ENCODE measurements at regions not wholly inside any gene's neighbourhood (a gene's known extent, or its start where the extent isn't known, plus 50 kb on each side); places are given as distances from the start of the nearest gene placed in this dataset.

- DNase-seq: no peak
These were observed 93.2 kb upstream of the ACTBL2 start for GRCh38 chr5:57575839-57576238.

- DNase-seq: no peak
These were observed 89.8 kb upstream of the ACTBL2 start for GRCh38 chr5:57572461-57572860.

DNA sequence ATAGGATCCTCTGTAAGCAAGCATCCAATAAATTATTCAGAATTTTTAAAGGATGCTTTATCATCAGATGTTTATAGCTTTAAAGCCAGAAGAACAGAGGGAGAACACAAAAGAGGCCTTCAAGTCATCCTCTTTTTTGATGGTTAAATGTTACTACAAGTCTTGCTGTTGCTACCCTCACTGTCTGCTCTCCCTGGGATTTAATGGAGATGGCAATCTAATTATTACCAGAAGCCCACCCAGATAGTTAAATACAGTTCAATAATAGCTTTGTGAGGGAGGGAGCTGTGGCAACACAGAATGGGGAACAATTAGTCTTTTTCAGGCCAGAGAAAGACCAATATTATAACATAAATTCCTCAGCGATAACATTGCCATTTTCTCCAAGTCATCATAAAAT is 87.0 kb upstream of the ACTBL2 start:
- no peak for DNase-seq

DNA sequence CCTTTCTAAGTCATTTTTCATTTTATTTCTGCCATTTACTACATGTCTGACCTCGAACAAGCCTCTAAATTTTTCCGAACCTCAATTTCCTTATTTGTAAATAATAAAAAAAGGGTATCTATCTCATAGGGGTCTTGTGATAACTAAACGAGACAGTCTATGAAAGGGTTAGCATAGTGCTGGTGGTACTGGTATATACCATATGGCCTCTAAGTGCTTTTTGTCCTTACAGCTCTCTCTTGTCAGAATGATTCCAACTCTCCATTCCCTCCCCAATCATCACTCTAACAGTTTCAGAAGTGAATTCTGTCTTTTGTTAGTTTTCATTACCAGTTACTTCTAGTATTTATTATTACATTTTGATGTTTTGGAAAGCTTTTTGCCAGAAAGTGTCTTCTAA is 85.5 kb upstream of the ACTBL2 start:
- DNase-seq: no peak

DNA sequence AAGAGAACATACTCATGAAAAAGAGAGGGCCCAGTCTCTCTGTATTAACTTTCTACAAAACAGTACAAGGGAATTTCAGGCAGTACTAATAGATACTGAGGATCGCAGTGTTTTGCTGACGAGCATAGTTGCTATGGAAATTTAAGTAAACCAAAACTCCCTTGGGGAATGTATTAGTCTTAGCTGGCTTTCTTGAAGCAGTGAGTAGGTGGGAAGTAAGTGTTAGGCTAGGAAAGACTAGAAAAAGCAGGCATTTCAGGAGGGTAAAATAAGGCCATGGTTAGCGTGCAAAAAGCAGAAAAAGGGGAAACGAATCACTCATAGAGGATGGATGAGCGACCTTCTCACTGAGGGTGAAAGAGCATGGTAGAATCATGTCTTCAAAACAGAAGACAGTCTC is 84.3 kb upstream of the ACTBL2 start:
- peak in 1 of 51 donors; percentile 14 for DNase-seq

- DNase-seq: no peak
These were observed 78.7 kb upstream of the ACTBL2 start for GRCh38 chr5:57561231-57561842.

GRCh38 chr5:57559110-57559635 is 76.6 kb upstream of the ACTBL2 start:
- no peak for DNase-seq

DNA sequence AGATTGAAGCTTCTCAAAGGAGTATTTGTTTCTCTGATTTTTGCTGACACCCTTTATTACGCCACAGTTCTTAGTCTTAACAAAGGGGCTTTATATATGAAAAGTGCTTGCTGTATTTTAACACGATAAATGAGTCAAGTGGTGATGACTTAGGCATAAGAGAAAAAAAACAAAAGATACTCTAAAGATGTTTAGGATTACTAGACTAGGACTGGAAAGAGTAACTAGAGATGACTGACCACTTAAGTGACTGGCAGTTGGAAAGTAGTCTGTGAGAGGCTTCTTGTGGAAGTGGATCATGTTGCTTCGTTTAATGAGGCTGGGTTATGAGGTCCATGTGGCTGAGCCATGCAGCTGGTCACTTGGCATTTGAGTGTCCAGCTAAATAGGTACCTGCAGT is 69.4 kb upstream of the ACTBL2 start:
- DNase-seq: peak in 1 of 51 donors; percentile 12

- no peak for DNase-seq
These were observed 68.6 kb upstream of the ACTBL2 start for GRCh38 chr5:57551251-57551650.

- DNase-seq: no peak
These were observed 67.5 kb upstream of the ACTBL2 start for GRCh38 chr5:57550132-57550531.

DNA sequence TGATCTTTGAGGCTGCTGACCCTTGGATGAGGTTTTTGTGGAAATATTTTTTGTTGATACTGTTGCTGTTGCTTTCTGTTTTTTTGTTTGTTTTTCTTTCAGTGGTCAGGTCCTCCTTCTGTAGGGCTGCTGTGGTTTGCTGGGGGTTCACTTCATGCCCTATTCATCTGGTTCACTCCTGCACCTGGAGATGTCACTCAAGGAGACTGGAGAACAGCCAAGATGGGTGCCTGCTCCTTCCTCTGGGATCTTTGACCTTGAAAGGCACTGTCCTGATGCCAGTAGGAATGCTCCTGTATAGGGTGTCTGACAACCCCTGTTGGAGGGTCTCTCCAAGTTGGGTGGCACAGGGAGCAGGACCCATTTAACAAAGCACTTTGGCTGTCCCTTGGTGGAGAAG is 67.0 kb upstream of the ACTBL2 start:
- DNase-seq: no peak

DNA sequence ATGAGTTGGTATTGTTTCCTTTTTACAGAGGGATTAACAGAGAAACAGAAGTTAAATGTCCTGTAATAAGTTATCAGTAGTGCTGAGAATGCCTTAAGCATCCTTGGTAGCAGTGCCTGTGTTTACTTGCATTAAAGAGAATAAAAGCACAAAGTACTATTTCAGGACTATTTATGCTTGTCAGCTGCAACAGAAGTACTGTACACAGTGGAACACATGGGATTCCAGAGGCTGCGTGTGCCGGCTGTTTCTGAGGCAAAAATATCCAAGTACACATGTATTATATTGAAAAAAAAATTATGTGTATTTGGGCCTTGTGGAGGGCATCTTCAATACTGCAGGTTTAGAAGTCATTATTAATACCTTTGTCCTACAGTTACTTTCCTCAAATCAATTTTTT is 58.2 kb upstream of the ACTBL2 start:
- DNase-seq: no peak

DNA sequence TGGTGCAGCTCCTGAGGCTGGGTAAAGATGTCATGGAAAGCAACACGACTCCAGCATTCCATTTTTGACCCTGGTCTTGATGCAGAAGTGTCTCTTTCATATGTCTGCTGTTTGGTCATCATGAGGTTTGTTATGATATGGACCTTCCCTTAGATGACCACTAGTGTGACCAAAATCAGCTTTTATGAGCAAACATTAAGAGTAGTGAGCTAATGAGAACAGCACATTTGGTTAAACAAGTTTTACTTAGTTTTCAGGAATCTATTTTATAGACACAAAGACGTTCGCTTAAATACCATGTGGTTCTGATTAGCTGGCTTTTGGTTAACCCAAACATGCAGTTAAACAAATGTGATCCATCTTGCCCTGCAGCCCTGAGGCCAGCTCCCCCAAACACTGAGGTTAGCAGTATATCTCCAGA is 56.7 kb upstream of the ACTBL2 start:
- DNase-seq: no peak

DNA sequence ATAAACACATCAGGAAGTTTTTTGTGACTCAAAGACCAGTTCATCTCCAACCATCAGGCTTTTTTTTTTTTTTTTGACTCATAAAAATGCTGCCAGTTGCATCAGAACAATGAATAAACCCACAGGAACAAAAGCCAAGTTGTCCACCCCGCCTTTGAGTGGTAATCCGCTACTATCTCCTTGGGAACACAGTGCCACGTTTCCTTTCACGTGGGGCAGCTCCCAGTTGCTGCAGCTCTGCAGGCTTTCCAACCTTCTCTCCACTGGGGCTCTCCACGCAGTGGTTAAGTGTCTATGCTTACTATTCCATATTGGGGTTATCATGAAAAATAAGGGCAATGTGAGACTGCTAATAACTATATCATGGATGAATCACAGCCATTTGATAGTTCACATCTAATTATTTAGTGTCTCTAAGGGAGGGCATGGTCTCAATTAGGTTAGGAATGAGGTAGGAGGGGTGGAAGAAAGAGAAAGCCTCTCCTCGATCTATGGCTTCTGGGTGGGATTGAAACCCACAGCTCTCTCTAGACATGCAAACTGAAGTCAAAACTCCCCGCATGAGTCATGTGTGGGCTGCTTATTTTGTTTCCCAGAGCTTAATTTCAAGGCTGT is 55.8 kb upstream of the ACTBL2 start:
- peak in 22 of 51 donors; percentile 3 to 57 (median 10) for DNase-seq

- DNase-seq: no peak
These were observed 55.2 kb upstream of the ACTBL2 start for GRCh38 chr5:57537811-57538210.

DNA sequence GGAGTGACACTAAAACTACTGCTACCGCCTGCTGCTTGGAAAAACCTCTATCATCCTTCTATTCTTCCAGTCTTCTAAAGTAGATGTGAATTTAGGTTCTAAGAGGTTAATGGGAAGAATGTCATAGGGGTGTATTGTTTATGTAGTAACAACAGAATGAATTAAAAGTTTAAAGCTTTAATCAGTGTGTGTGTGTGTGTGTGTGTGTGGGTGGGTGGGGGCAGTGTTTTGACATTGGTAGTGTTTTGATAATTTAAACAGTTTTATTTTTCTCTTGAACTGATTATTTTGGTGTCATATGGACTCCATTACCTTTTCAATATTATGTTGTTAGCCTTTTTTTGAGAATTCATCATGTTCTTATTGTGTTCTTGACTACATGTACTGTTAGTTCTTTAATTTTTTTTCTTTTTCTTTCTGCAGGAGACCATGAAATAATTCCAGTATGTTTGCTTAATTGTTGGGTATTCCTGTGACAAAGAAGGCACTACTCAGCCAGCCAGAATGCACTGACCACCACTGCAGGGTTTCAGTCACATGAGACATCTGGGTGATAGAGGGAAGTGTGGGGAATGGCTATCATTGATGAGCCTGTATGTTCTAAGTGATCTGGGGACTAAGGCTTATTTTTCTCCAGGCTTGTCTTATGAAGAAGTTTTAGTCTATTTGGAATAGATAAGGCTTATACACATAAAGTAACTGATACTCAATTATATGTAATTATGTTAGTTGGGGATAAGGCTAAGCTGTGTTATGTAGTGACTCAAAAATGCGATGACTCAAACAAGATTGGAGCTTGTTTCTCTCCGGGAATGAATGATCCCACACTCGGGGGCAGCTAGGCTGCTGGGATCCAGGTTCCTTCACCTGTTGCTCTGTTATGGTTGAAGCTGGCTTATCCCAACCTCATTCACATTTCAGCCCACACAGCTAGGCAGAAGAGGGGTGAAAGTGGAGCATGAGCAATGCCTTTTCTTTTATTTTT is 50.2 kb upstream of the ACTBL2 start:
- DNase-seq: peak in 1 of 51 donors; percentile 22

Measured in hypothalamus (tissue), 51 donors.